DOHH2 (cell line): ENCODE measurements at regions not wholly inside any gene's neighbourhood (a gene's known extent, or its start where the extent isn't known, plus 50 kb on each side); places are given as distances from the start of the nearest gene placed in this dataset.

Source experiments
- CTCF ChIP-seq: fragments of 200-600 bp; sonication (generic); IDR thresholded peaks from one replicate; pipeline ENCODE4 v1.5.1; 2014; ENCODE audit warnings: antibody characterized with exemption, mild to moderate bottlenecking, low read depth, low read length; ENCODE audit not compliant: poor library complexity, severe bottlenecking
- EZH2phosphoT487 ChIP-seq: fragments of 200-600 bp; sonication (generic); IDR thresholded peaks from 2 replicates; pipeline ENCODE4 v1.6.1; 2017; ENCODE audit warnings: borderline replicate concordance, mild to moderate bottlenecking, antibody characterized with exemption, low read length, moderate library complexity, mixed read lengths

GRCh38 chr3:168950622-168951021, 712.9 kb downstream of the MECOM start:
- no peak for TF ChIP-seq CTCF
- TF ChIP-seq EZH2phosphoT487: no peak
